AG04450 (cell line): ENCODE measurements at regions not wholly inside any gene's neighbourhood (a gene's known extent, or its start where the extent isn't known, plus 50 kb on each side); places are given as distances from the start of the nearest gene placed in this dataset.

Experiments used
- CTCF ChIA-PET: fragments of 300-600, 350-600 bp; formaldehyde crosslinking; extraction: SDS; loops from one replicate; lab custom pipeline; 2022; ENCODE audit warnings: antibody characterized with exemption, inconsistent platforms; lab: Charles Lee
- POLR2A ChIA-PET: fragments of 350-600 bp; formaldehyde crosslinking; extraction: SDS; loops from one replicate; lab custom pipeline; 2021; ENCODE audit warnings: antibody characterized with exemption, inconsistent platforms; lab: Yijun Ruan, JAX
- DNase-seq: peaks from one replicate; pipeline ENCODE4 v3.0.0-alpha.2; 2011; ENCODE audit warnings: low read depth, low spot score
- H3K27ac ChIP-seq: one replicate; pipeline ENCODE4 v1.5.1; 2012; ENCODE audit warnings: low read depth, low read length, control low read depth
- H3K27me3 ChIP-seq: one replicate; pipeline ENCODE4 v1.6.0; 2012; ENCODE audit warnings: low read length; ENCODE audit not compliant: control insufficient read depth, insufficient read depth
- H3K4me3 ChIP-seq: 2 replicates; pipeline ENCODE4 v1.5.1; 2011; ENCODE audit warnings: mild to moderate bottlenecking, low read depth, low read length, control low read depth
- H3K9me3 ChIP-seq: 2 replicates; pipeline ENCODE4 v1.5.1; 2012; ENCODE audit warnings: low read length; ENCODE audit not compliant: control insufficient read depth, insufficient read depth
- CTCF ChIP-seq: IDR thresholded peaks from 2 replicates; pipeline ENCODE4 v1.5.1; 2011; ENCODE audit warnings: low read depth, low read length, control low read depth, inconsistent platforms

- ChIA-PET POLR2A (no interaction called here), CTCF (interaction anchor here (1.0 to 3.3 kb wide), 5 partner anchors 11 to 1148 kb away, joined by 3 to 29 read pairs (median 4); no protein-coding TSS in a partner anchor)
- no peaks in the 10 kb centered on the region for H3K9me3 ChIP-seq
- no peak overlapping the region for H3K27ac ChIP-seq
- no peaks in the 10 kb centered on the region for H3K27me3 ChIP-seq
- H3K4me3 ChIP-seq: no peak overlapping the region
- no peak for TF ChIP-seq CTCF
- no peak for DNase-seq
Observed at GRCh38 chr2:209322905-209323512, 100.8 kb upstream of the MAP2 start.

- ChIA-PET POLR2A (no interaction called here), CTCF (interaction anchor here (1.0 to 3.3 kb wide), 4 partner anchors 10 to 1148 kb away, joined by 3 to 29 read pairs (median 4); no protein-coding TSS in a partner anchor)
- no peaks in the 10 kb centered on the region for H3K9me3 ChIP-seq
- H3K27me3 ChIP-seq: no peaks in the 10 kb centered on the region
- H3K4me3 ChIP-seq: no peak overlapping the region
- TF ChIP-seq CTCF: no peak
- no peak for DNase-seq
- no peak overlapping the region for H3K27ac ChIP-seq
Observed at GRCh38 chr2:209323738-209324137, 100.1 kb upstream of the MAP2 start.

GRCh38 chr2:209324281-209324680, 99.6 kb upstream of the MAP2 start:
- Histone ChIP-seq H3K4me3 (no peak overlapping the region), H3K27ac (no peak overlapping the region), H3K27me3 (no peaks in the 10 kb centered on the region), H3K9me3 (no peaks in the 10 kb centered on the region)
- ChIA-PET CTCF (interaction anchor here (0.6 to 3.3 kb wide), 4 partner anchors 10 to 1149 kb away, joined by 3 to 29 read pairs (median 4); no protein-coding TSS in a partner anchor), POLR2A (no interaction called here)
- DNase-seq: no peak
- TF ChIP-seq CTCF: no peak

- Histone ChIP-seq H3K27ac (no peak overlapping the region), H3K9me3 (no peaks in the 10 kb centered on the region), H3K27me3 (no peaks in the 10 kb centered on the region), H3K4me3 (no peak overlapping the region)
- no peak for DNase-seq
- CTCF ChIA-PET: interaction anchor here (0.6 to 2.9 kb wide), 12 partner anchors 11 to 1156 kb away, joined by 3 to 21 read pairs (median 4); no protein-coding TSS in a partner anchor
- POLR2A ChIA-PET: no interaction called here
- no peak for TF ChIP-seq CTCF
Observed at GRCh38 chr2:209331291-209331844, 92.5 kb upstream of the MAP2 start.
